ENCODE measurements at regions not wholly inside any gene's neighbourhood (a gene's known extent, or its start where the extent isn't known, plus 50 kb on each side); places are given as distances from the start of the nearest gene placed in this dataset.

DNA sequence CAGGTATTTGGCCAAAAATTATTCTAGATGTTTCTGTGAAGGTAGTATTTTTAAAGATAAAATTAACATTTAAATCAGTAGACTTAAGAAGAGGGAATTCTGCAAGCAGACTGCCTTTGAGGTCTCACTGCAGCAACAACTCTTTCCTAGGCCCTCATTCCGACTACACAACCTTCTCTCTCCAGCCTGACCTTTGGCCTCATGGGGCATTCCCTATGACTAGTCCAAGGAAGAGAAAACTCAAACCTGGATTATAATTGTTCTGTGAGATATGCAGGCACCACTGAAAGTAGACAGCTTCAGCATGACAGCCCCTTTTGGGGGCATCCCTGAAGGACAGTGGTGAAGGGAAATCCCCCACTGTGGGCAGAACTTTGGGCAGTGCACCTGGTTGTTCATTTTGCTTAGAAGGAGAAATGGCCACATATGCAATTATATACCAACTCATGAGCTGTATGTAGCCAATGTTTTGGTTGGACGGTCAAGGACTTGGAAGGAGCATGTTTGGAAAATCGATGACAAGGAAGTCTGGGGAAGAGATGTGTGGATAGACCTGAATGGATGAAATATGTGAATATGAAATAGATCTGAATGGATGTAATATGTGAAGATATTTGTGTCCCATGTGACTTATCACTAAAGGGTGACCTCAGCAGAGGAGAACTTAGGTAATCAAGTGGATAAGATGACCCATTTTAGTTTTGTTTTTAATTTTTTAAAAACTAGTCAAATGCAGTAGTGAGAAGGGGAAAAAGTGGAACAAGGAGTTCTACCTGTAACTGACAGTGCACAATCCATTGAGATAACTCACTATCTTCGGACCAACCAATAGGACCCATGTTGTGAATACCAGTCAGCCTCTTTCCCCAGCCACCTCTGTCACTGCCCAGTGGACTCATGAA, 233.3 kb upstream of the FOXN3 start:
- no peak for DNase-seq (ENCODE audit: low read depth)
- TF ChIP-seq, protein P1, sequence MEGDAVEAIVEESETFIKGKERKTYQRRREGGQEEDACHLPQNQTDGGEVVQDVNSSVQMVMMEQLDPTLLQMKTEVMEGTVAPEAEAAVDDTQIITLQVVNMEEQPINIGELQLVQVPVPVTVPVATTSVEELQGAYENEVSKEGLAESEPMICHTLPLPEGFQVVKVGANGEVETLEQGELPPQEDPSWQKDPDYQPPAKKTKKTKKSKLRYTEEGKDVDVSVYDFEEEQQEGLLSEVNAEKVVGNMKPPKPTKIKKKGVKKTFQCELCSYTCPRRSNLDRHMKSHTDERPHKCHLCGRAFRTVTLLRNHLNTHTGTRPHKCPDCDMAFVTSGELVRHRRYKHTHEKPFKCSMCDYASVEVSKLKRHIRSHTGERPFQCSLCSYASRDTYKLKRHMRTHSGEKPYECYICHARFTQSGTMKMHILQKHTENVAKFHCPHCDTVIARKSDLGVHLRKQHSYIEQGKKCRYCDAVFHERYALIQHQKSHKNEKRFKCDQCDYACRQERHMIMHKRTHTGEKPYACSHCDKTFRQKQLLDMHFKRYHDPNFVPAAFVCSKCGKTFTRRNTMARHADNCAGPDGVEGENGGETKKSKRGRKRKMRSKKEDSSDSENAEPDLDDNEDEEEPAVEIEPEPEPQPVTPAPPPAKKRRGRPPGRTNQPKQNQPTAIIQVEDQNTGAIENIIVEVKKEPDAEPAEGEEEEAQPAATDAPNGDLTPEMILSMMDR (IDR thresholded peaks at IDR 0.05; ENCODE audit: control insufficient read depth, extremely low read depth, insufficient read depth), result no peak
- H3K4me3 ChIP-seq (ENCODE audit: low read depth, low read length), result no peak overlapping the region

DNA sequence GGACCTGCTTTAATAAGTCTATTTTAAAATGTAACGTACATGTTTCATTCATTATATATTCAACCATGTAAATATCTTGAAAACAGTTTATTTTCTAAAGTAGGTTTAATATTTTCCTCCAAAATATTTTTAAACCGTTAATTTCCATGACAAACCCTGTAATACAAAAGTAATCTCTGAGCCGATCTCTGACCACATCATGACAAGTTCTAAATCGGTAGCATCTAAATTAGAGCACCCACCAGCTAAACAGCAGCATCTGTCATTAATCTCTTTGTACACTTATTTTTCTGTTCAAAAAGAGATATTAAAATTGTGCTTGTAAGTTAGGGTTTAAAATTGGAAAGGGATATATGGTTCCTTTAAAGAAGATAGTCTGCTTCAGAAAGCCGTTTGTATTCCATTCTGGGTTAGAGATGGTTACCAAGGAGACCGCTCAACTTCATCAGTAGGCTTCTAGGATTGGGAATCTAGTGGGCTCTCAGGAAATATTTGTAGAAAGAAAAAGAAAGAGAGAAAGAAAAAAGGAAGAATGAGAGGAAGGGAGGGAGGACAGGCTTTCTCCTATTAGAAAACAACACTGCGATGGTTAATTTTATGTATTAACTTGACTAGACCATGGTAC, 232.5 kb upstream of the FOXN3 start:
- DNase-seq (ENCODE audit: low read depth), result no peak
- no peak overlapping the region for H3K4me3 ChIP-seq (ENCODE audit: low read depth, low read length)
- TF ChIP-seq, protein P1 (IDR thresholded peaks at IDR 0.05; ENCODE audit: control insufficient read depth, extremely low read depth, insufficient read depth), result no peak

DNA sequence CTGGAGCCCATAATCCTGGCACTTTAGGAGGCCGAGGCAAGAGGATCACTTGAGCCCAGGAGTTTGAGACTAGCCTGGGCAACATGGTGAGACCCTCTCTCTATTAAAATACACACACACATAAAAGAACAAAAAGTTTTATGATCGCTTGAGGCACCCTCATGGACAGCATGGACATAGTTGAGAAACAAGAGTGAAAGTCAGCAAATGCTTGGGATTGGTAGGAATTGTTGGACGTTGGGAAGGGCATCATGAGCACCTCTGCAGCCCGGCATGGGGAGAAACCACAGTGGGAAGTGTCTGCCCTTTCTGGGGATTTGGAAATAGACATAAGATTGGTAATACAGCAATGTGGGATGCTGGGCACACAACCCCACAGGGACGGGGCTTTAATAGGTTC, 231.9 kb upstream of the FOXN3 start:
- H3K4me3 ChIP-seq (ENCODE audit: low read depth, low read length), result no peak overlapping the region
- TF ChIP-seq, protein P1 (IDR thresholded peaks at IDR 0.05; ENCODE audit: control insufficient read depth, extremely low read depth, insufficient read depth), result no peak
- DNase-seq (ENCODE audit: low read depth), result no peak

DNA sequence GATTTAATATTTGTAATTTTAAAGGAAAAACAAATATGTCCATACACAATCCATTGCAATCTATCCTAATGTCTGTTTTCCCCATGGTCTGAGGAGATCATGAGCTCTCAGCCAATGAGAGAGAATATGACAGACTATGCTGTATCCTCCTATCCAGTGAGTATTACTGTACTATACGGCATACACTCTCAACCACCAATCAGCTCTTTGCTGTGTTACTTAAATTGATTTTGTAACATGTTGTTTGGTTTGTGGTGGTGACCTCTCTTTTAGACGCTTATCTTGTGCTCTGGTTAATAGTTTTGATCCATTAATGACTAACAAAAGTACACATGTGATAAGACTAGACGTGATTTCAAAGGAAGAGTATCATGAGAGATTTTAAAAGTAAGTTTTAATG, 231.5 kb upstream of the FOXN3 start:
- no peak for DNase-seq (ENCODE audit: low read depth)
- TF ChIP-seq, protein P1 (IDR thresholded peaks at IDR 0.05; ENCODE audit: control insufficient read depth, extremely low read depth, insufficient read depth), result no peak
- H3K4me3 ChIP-seq (ENCODE audit: low read depth, low read length), result no peak overlapping the region

DNA sequence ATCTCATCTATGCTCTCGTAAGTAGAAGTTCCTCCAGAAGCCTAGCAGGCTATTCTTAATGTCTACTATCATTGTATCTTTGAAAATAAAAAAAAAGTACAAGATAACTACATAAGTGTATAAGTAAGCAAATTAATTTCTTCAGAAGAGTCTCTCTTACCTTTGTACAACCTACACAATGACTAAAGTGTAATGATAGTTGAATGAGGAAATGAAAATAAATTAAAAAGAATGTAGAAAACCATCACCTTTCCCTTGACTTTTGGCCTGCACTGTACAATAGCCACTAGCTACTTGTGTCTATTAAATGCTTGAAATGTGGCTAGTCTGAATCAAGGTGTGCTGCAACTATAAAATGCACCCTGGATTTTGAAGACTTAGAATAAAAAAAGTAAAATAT, 229.9 kb upstream of the FOXN3 start:
- no peak for DNase-seq (ENCODE audit: low read depth)
- no peak overlapping the region for H3K4me3 ChIP-seq (ENCODE audit: low read depth, low read length)
- TF ChIP-seq, protein P1 (IDR thresholded peaks at IDR 0.05; ENCODE audit: control insufficient read depth, extremely low read depth, insufficient read depth), result no peak

DNA sequence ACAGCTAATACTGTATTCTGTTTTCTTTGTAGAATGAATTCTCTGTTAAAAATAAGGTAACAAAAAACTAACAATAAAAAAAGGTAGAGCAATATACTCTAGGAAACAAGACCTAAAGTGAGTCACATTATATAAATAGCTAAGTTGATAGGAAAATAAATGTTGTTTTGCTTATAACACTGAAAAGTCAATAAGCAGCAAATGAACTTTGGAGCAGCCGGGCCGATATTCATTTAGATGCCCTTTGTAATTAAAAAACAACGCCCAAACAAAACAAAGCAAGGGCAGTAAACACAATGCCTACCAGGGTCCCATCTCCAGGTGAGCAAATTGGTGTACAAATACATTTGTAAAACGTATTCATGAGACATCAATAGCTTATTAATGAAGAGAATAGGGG, 227.6 kb upstream of the FOXN3 start:
- no peak overlapping the region for H3K4me3 ChIP-seq (ENCODE audit: low read depth, low read length)
- DNase-seq (ENCODE audit: low read depth), result no peak
- TF ChIP-seq, protein P1 (IDR thresholded peaks at IDR 0.05; ENCODE audit: control insufficient read depth, extremely low read depth, insufficient read depth), result no peak
